Muscle layer of duodenum (tissue), 2 donors: ENCODE measurements at regions not wholly inside any gene's neighbourhood (a gene's known extent, or its start where the extent isn't known, plus 50 kb on each side); places are given as distances from the start of the nearest gene placed in this dataset.

ENCODE experiments used
- H3K27ac ChIP-seq: one replicate; pipeline ENCODE4 v1.7.0; 2013; ENCODE audit warnings: mild to moderate bottlenecking, low read length
- H3K27me3 ChIP-seq: one replicate; pipeline ENCODE4 v1.7.0; 2013; ENCODE audit warnings: low read depth, mild to moderate bottlenecking, control low read depth, low read length
- H3K36me3 ChIP-seq, 2 donors: one replicate each; pipeline ENCODE4 v1.7.0; 2013; ENCODE audit warnings: low read length in 2 of 2, control low read depth in 1 of 2, mild to moderate bottlenecking in 1 of 2; ENCODE audit not compliant: insufficient read depth in 2 of 2, control insufficient read depth in 1 of 2
- H3K4me1 ChIP-seq, 2 donors: one replicate each; pipeline ENCODE4 v1.7.0; 2013; ENCODE audit warnings: low read length in 2 of 2, mild to moderate bottlenecking in 2 of 2, control low read depth in 1 of 2, moderate library complexity in 1 of 2; ENCODE audit not compliant: insufficient read depth in 2 of 2, control insufficient read depth in 1 of 2
- H3K4me3 ChIP-seq, 2 donors: one replicate each; pipeline ENCODE4 v1.7.0; 2013; ENCODE audit warnings: low read length in 2 of 2, low read depth in 1 of 2, mild to moderate bottlenecking in 1 of 2
- H3K9me3 ChIP-seq, 2 donors: one replicate each; pipeline ENCODE4 v1.7.0; 2013; ENCODE audit warnings: low read length in 2 of 2, control low read depth in 1 of 2, mild to moderate bottlenecking in 1 of 2; ENCODE audit not compliant: control insufficient read depth in 1 of 2
- donor health status: healthy.

DNA sequence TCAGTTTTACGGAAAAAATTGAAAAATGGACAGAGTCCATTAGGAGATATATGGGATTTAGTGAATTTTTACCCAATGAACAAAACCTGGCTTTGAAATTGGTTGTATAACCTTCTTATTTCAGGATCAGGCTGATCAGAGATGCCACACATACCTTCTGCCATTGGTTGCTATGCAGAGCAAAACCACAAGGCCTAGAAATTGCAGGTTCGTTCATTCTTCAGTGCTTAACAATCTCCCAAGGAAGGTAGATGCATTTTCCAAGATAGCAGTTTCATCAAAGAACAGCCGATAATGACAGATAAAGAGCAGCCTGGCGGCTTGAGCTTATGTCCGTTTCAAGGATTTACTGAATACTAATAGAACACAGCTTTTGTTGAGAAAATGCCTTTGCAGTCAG is 868.8 kb downstream of the EPHA4 start:
- Histone ChIP-seq H3K4me1 (no peaks in the 10 kb centered on the region), H3K27me3 (no peaks in the 10 kb centered on the region), H3K9me3 (no peaks in the 10 kb centered on the region), H3K27ac (no peak overlapping the region), H3K36me3 (no peaks in the 10 kb centered on the region), H3K4me3 (no peak overlapping the region)

DNA sequence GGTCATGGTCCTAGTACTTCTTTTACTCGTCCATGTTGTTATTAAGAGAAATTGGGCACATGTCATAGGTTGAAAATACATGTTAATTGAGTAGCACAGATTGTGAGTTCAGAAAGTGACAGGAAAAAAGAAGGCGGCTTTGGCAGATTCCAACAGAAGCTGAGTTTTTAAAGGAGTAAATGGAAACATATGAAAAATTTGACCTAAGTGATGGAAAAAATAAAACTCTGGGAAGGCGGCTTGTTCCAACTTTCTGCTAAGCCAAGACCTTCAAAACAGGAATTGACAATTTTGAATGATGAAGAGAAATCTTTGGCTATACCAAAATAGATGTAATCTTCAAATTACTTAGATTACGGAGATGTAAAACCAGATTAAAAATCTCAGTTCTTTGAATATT is 868.0 kb downstream of the EPHA4 start:
- no peaks in the 10 kb centered on the region for H3K4me1 ChIP-seq
- no peaks in the 10 kb centered on the region for H3K27me3 ChIP-seq
- H3K9me3 ChIP-seq: no peaks in the 10 kb centered on the region
- no peak overlapping the region for H3K4me3 ChIP-seq
- no peak overlapping the region for H3K27ac ChIP-seq
- H3K36me3 ChIP-seq: no peaks in the 10 kb centered on the region

DNA sequence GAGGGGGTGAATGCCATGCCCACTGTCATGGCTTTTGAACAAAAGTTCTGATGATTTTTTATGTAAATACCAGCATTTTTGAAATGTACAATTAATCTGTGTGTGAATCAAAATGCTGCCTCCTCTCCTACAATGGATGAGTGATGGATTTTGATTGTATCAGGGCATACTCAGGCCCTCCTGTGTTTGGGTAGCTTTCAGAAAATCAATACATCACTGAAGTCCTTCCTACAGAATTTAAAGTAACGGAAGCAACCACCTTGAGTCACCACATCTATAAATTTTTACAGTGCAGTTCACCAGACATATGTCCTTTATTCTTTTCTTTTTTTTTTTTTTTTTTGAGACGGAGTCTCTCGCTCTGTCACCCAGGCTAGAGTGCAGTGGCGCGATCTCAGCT is 867.3 kb downstream of the EPHA4 start:
- Histone ChIP-seq H3K4me3 (no peak overlapping the region), H3K36me3 (no peaks in the 10 kb centered on the region), H3K27ac (no peak overlapping the region), H3K4me1 (no peaks in the 10 kb centered on the region), H3K27me3 (no peaks in the 10 kb centered on the region), H3K9me3 (no peaks in the 10 kb centered on the region)

DNA sequence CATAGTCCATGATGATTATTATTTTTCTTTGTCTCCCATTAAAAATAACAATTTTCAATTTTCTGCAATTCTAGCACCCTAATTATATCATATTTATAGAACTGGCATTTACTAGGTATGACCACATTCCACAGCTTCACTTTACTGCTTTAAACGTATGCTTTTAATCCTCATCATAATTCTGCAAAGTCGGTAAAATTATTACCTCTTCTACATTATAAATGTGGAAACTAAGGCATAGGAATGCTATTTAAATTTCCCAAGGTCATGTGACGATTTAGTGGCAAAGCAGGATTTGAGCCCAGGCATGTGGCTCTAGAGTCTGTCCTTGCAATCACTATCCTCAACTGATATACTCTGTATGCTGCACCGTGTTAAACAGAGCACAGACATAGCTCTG is 866.4 kb downstream of the EPHA4 start:
- Histone ChIP-seq H3K4me1 (no peaks in the 10 kb centered on the region), H3K36me3 (no peaks in the 10 kb centered on the region), H3K27me3 (no peaks in the 10 kb centered on the region), H3K27ac (no peak overlapping the region), H3K4me3 (no peak overlapping the region), H3K9me3 (no peaks in the 10 kb centered on the region)

DNA sequence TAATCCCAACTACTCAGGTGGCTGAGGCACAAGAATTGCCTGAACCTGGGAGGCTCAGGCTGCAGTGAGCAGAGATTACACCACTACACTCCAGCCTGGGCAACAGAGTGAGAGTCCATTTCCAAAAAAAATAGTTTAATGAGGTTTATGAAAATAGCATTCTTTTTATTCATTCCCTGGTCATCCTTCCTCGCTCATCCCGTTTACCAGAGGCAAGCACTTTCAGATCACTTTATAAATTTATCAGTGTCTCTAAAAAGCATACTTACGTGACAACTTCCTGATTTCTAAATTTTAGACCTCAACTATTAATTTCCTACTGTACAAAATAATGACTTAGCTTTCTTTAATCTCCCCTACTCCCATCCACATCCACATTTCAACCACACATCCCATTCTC is 864.8 kb downstream of the EPHA4 start:
- H3K27me3 ChIP-seq: no peaks in the 10 kb centered on the region
- no peaks in the 10 kb centered on the region for H3K4me1 ChIP-seq
- no peak overlapping the region for H3K4me3 ChIP-seq
- no peak overlapping the region for H3K27ac ChIP-seq
- no peaks in the 10 kb centered on the region for H3K9me3 ChIP-seq
- no peaks in the 10 kb centered on the region for H3K36me3 ChIP-seq

DNA sequence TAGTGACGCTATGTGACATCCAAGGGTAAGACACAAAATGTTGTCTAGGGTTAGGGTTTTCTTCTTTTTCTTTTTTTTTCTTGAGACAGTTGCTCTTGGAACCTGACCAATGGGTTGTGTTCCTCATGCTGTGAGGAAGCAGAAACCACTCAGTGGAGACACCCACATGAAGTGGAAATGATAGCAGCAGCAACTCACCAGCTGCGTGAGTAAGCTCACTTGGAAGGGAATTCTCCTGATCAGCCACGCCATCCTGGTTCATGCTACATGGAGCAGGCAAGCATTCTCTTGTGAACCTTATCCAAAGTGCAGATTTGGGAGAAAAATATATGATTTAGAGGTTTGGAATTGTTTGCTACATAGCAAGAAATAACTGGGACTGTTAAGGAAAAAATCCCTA is 863.7 kb downstream of the EPHA4 start:
- Histone ChIP-seq H3K27me3 (no peaks in the 10 kb centered on the region), H3K9me3 (no peaks in the 10 kb centered on the region), H3K27ac (no peak overlapping the region), H3K4me1 (no peaks in the 10 kb centered on the region), H3K36me3 (no peaks in the 10 kb centered on the region), H3K4me3 (no peak overlapping the region)

DNA sequence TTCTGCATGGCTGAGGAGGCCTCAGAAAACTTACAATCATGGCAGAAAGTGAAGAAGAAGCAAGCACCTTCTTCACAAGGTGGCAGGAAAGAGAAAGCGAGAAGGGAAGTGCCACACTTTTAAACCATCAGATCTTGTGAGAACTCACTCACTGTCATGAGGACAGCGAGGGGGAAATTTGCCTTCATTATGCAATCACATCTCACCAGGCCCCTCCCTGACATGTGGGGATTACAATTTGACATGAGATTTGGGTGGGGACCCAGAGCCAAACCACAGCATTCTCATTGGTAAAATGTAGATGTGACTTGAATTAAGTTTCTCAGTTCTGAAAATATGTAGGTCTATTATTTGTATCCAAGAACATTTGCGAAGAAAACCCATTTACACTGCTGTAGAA is 854.8 kb downstream of the EPHA4 start:
- Histone ChIP-seq H3K4me1 (no peaks in the 10 kb centered on the region), H3K4me3 (no peak overlapping the region), H3K36me3 (no peaks in the 10 kb centered on the region), H3K9me3 (no peaks in the 10 kb centered on the region), H3K27me3 (no peaks in the 10 kb centered on the region), H3K27ac (no peak overlapping the region)

DNA sequence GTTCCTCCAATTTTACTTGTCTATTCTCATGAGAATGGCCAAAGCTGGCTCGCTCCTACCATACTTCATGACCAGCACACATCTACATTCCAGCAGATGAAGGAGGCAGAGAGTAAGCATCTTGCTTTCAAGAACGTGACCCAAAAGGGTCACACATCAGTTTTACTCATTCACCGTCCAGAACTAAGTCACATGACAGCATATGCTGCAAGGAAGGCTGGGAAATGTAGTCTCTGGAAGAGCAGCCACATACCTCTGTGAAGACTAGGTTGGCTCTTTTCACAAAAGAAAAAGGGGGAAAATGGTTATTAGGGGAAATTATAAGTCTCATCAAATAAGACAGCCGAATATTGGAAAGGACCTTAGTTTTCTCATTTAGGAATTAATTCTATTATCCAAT is 835.3 kb downstream of the EPHA4 start:
- H3K27ac ChIP-seq: no peak overlapping the region
- H3K9me3 ChIP-seq: peaks cover 0 to 7% of the 10 kb centered on the region in 2 donors
- H3K4me1 ChIP-seq: no peaks in the 10 kb centered on the region
- H3K4me3 ChIP-seq: no peak overlapping the region
- H3K27me3 ChIP-seq: no peaks in the 10 kb centered on the region
- no peaks in the 10 kb centered on the region for H3K36me3 ChIP-seq

DNA sequence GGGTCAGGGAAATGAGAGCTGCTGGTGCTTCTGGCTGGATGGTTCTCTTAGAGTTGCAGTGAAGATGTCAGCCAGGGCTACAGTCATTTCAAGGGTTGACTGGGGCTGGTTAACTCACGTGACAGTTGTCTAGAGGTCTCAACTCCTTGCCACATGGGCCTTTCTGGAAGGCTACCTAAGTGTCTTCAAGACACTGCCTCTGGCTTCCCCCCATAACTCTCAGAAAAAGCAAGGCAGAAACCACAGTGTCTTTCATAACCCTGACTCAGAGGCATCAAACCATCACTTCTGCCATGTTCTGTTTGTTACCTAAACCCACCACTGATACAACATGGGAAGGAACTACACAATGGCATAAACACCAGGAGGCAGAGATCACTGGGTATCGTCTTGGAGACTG is 828.9 kb downstream of the EPHA4 start:
- H3K27me3 ChIP-seq: no peaks in the 10 kb centered on the region
- H3K36me3 ChIP-seq: no peaks in the 10 kb centered on the region
- no peak overlapping the region for H3K4me3 ChIP-seq
- H3K4me1 ChIP-seq: no peaks in the 10 kb centered on the region
- peaks cover 0 to 7% of the 10 kb centered on the region in 2 donors for H3K9me3 ChIP-seq
- no peak overlapping the region for H3K27ac ChIP-seq

DNA sequence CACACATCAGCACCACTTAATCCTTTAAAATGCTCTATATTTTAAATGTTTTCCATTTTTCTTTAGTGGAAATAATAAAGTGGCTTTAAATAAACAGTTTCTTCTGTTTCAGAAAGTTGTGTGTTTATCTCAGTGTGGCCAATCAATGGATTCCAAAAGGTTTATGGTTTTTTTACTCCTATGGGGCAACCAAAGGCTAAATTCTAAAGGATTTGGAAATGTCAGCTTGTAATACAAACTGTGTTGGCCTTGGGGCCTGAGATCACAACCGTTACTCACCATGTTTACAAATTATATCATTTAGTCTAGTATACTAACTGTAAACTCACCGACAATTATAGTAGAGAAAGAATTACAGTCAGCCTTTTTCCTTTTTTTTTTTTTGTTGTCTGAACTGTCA is 827.2 kb downstream of the EPHA4 start:
- Histone ChIP-seq H3K4me1 (no peaks in the 10 kb centered on the region), H3K36me3 (no peaks in the 10 kb centered on the region), H3K27me3 (no peaks in the 10 kb centered on the region)

DNA sequence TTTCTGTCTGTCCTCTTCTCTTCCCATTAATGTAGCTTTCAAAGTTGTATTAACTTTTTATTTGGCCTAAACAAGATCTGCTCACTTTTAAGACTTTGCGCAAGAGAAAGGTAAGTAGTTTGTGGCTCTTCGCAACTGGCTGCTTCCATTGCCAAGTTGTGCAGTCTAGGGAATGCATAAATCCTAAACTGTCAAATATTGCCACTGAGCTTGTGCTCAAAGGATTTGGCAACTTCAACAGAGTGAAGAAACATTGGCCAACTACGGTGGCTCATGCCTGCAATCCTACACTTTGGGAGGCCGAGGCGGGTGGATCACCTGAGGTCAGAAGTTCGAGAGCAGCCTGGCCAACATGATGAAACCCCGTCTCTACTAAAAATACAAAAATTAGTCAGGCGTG is 826.4 kb downstream of the EPHA4 start:
- no peaks in the 10 kb centered on the region for H3K27me3 ChIP-seq
- no peaks in the 10 kb centered on the region for H3K36me3 ChIP-seq
- no peaks in the 10 kb centered on the region for H3K4me1 ChIP-seq
- no peak overlapping the region for H3K4me3 ChIP-seq
- H3K27ac ChIP-seq: no peak overlapping the region
- H3K9me3 ChIP-seq: no peaks in the 10 kb centered on the region

More for the DNA sequence above, 827.2 kb downstream of the EPHA4 start:
- H3K4me3 ChIP-seq: no peak overlapping the region
- H3K9me3 ChIP-seq: peaks cover 0 to 3% of the 10 kb centered on the region in 2 donors
- no peak overlapping the region for H3K27ac ChIP-seq

DNA sequence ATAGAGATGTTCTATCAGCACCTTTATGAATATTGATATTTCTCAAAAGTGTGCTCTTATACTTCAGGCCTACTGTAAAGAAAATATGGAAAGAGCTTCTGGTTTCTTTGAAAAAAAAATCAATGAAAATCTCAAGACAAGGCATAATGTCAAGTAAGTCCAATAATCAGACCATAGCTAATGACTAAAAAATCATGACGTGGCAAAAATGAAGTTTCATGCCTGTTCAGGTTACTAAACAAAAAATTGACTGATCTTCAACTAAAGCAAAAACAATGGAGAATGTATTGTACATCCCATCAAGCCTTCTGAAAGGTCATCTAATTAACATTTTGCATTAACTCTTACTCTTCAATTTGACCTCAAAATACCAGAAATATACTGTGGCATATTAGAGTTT is 824.4 kb downstream of the EPHA4 start:
- H3K4me3 ChIP-seq: no peak overlapping the region
- H3K27me3 ChIP-seq: no peaks in the 10 kb centered on the region
- H3K36me3 ChIP-seq: no peaks in the 10 kb centered on the region
- H3K9me3 ChIP-seq: no peaks in the 10 kb centered on the region
- H3K27ac ChIP-seq: no peak overlapping the region
- H3K4me1 ChIP-seq: no peaks in the 10 kb centered on the region
